HEK293 (cell line): ENCODE measurements at regions not wholly inside any gene's neighbourhood (a gene's known extent, or its start where the extent isn't known, plus 50 kb on each side); places are given as distances from the start of the nearest gene placed in this dataset.

ENCODE experiments used
- CTCF ChIA-PET: fragments of 350-600 bp; formaldehyde crosslinking; extraction: SDS; loops from one replicate; lab custom pipeline; 2021; ENCODE audit warnings: antibody characterized with exemption; lab: Yijun Ruan, JAX
- POLR2A ChIA-PET: fragments of 300-600 bp; formaldehyde crosslinking; extraction: SDS; loops from one replicate; lab custom pipeline; 2020; ENCODE audit warnings: antibody characterized with exemption, inconsistent platforms; lab: Yijun Ruan, JAX
- H3K27ac ChIP-seq: fragments of 200-500 bp; sonication (Bioruptor generic); 2 replicates; pipeline ENCODE4 v1.5.1; 2014; ENCODE audit warnings: low read depth, low read length, control low read depth, inconsistent platforms; ENCODE audit errors: extremely low read depth
- H3K36me3 ChIP-seq, 2 experiments: fragments of 200-500 bp in 1 of 2; sonication (Bioruptor generic) in 1 of 2; 1 replicate in 1 of 2; 2 replicates in 1 of 2; pipeline ENCODE4 v1.5.1; 2014 to 2017; ENCODE audit warnings: inconsistent platforms in 2 of 2, low read length in 2 of 2; ENCODE audit not compliant: control insufficient read depth in 2 of 2, insufficient read depth in 1 of 2
- H3K4me1 ChIP-seq: fragments of 200-500 bp; sonication (Bioruptor generic); 2 replicates; pipeline ENCODE4 v1.5.1; 2014; ENCODE audit warnings: mild to moderate bottlenecking, low read length, inconsistent platforms; ENCODE audit not compliant: control insufficient read depth, insufficient read depth
- H3K4me3 ChIP-seq: 2 replicates; pipeline ENCODE4 v1.5.1; 2011; ENCODE audit warnings: low read depth, mild to moderate bottlenecking, control low read depth, low read length, moderate library complexity
- H3K9me3 ChIP-seq: fragments of 200-500 bp; sonication (Bioruptor generic); 2 replicates; pipeline ENCODE4 v1.5.1; 2014; ENCODE audit warnings: low read depth, low read length, inconsistent platforms; ENCODE audit not compliant: control insufficient read depth, insufficient read depth
- BCL11A ChIP-seq: fragments of 450-650 bp; formaldehyde crosslinking; IDR thresholded peaks from 2 replicates; pipeline ENCODE4 v1.5.1; 2016; ENCODE audit warnings: low read depth, missing biosample characterization, missing genetic modification characterization
- EGR2 ChIP-seq: fragments of 450-650 bp; formaldehyde crosslinking; IDR thresholded peaks from 2 replicates; pipeline ENCODE4 v1.5.1; 2016; ENCODE audit warnings: low read depth, missing biosample characterization, missing genetic modification characterization
- FEZF1 ChIP-seq: fragments of 450-650 bp; formaldehyde crosslinking; IDR thresholded peaks from 2 replicates; pipeline ENCODE4 v1.5.1; 2016; ENCODE audit warnings: missing biosample characterization, missing genetic modification characterization
- PATZ1 ChIP-seq: fragments of 450-650 bp; formaldehyde crosslinking; IDR thresholded peaks from 2 replicates; pipeline ENCODE4 v1.5.1; 2016; ENCODE audit warnings: missing biosample characterization, missing genetic modification characterization
- PBX3 ChIP-seq: sonication (generic); formaldehyde crosslinking; IDR thresholded peaks from 2 replicates; pipeline ENCODE4 v1.8.1; 2022; ENCODE audit warnings: mild to moderate bottlenecking, moderate library complexity, missing genetic modification reagents
- RBAK ChIP-seq: fragments of 450-650 bp; formaldehyde crosslinking; IDR thresholded peaks from 2 replicates; pipeline ENCODE4 v1.5.1; 2016; ENCODE audit warnings: missing biosample characterization, missing genetic modification characterization
- SP3 ChIP-seq: fragments of 450-650 bp; formaldehyde crosslinking; IDR thresholded peaks from 2 replicates; pipeline ENCODE4 v1.5.1; 2016; ENCODE audit warnings: missing biosample characterization, missing genetic modification characterization
- TSHZ1 ChIP-seq: fragments of 450-650 bp; formaldehyde crosslinking; IDR thresholded peaks from 2 replicates; pipeline ENCODE4 v1.5.1; 2016; ENCODE audit warnings: missing biosample characterization, missing genetic modification characterization, borderline replicate concordance
- ZBTB10 ChIP-seq: fragments of 450-650 bp; formaldehyde crosslinking; IDR thresholded peaks from 2 replicates; pipeline ENCODE4 v1.5.1; 2016; ENCODE audit warnings: missing biosample characterization, missing genetic modification characterization
- ZBTB11 ChIP-seq: fragments of 450-650 bp; formaldehyde crosslinking; conservative IDR thresholded peaks from 2 replicates; pipeline ENCODE4 v1.5.1; 2016; ENCODE audit warnings: low read depth, missing biosample characterization, missing genetic modification characterization
- ZBTB20 ChIP-seq: fragments of 450-650 bp; formaldehyde crosslinking; IDR thresholded peaks from 2 replicates; pipeline ENCODE4 v1.5.1; 2016; ENCODE audit warnings: missing biosample characterization, missing genetic modification characterization
- ZBTB7A ChIP-seq: fragments of 450-650 bp; formaldehyde crosslinking; IDR thresholded peaks from 2 replicates; pipeline ENCODE4 v1.5.1; 2016; ENCODE audit warnings: low read depth, missing biosample characterization, missing genetic modification characterization
- ZEB2 ChIP-seq: fragments of 450-650 bp; formaldehyde crosslinking; IDR thresholded peaks from 2 replicates; pipeline ENCODE4 v1.5.1; 2016; ENCODE audit warnings: missing biosample characterization, missing genetic modification characterization
- ZFP3 ChIP-seq: fragments of 450-650 bp; formaldehyde crosslinking; IDR thresholded peaks from 2 replicates; pipeline ENCODE4 v1.5.1; 2016; ENCODE audit warnings: low read depth, missing biosample characterization, missing genetic modification characterization
- ZNF157 ChIP-seq: fragments of 450-650 bp; formaldehyde crosslinking; IDR thresholded peaks from 2 replicates; pipeline ENCODE4 v1.5.1; 2016; ENCODE audit warnings: missing biosample characterization, missing genetic modification characterization
- ZNF488 ChIP-seq: fragments of 450-650 bp; formaldehyde crosslinking; IDR thresholded peaks from 2 replicates; pipeline ENCODE4 v1.5.1; 2016; ENCODE audit warnings: missing biosample characterization, missing genetic modification characterization
- ZNF530 ChIP-seq: fragments of 450-650 bp; formaldehyde crosslinking; IDR thresholded peaks from 2 replicates; pipeline ENCODE4 v1.5.1; 2016; ENCODE audit warnings: low read depth, missing biosample characterization, missing genetic modification characterization
- ZNF623 ChIP-seq: fragments of 450-650 bp; formaldehyde crosslinking; IDR thresholded peaks from 2 replicates; pipeline ENCODE4 v1.5.1; 2016; ENCODE audit warnings: missing biosample characterization, missing genetic modification characterization
- ZNF624 ChIP-seq: fragments of 450-650 bp; formaldehyde crosslinking; IDR thresholded peaks from 2 replicates; pipeline ENCODE4 v1.5.1; 2017; ENCODE audit warnings: missing biosample characterization, missing genetic modification characterization
- ZNF830 ChIP-seq: fragments of 450-650 bp; IDR thresholded peaks from 2 replicates; pipeline ENCODE4 v1.5.0; 2018; ENCODE audit warnings: missing biosample characterization, missing genetic modification characterization, low read depth, mild to moderate bottlenecking, moderate library complexity

- no peak overlapping the region for H3K4me3 ChIP-seq
- H3K27ac ChIP-seq, result no peak overlapping the region
- ChIA-PET POLR2A (no interaction called here), CTCF (no interaction called here)
- TF ChIP-seq PBX3 (CRISPR knock-in tag) (no peak), ZBTB20 (tag by site-specific recombination) (no peak), ZNF624 (tag by site-specific recombination) (no peak), ZBTB11 (tag by site-specific recombination) (no peak), ZNF830 (tag by site-specific recombination) (no peak), TSHZ1 (no peak), ZEB2 (no peak), ZNF157 (tag by site-specific recombination) (no peak), RBAK (no peak), BCL11A (tag by site-specific recombination) (no peak), ZFP3 (tag by site-specific recombination) (no peak), ZBTB10 (tag by site-specific recombination) (no peak), FEZF1 (tag by site-specific recombination) (no peak), SP3 (tag by site-specific recombination) (no peak), PATZ1 (no peak), EGR2 (no peak), ZNF530 (tag by site-specific recombination) (no peak), ZNF488 (no peak), ZNF623 (no peak), ZBTB7A (tag by site-specific recombination) (no peak)
- H3K4me1 ChIP-seq, result no peaks in the 10 kb centered on the region
- no peaks in the 10 kb centered on the region for H3K36me3 ChIP-seq
- no peaks in the 10 kb centered on the region for H3K9me3 ChIP-seq
These were observed 146.1 kb downstream of the AQP9 start for GRCh38 chr15:58284293-58284692.
